GM06990 (cell line): ENCODE measurements at regions not wholly inside any gene's neighbourhood (a gene's known extent, or its start where the extent isn't known, plus 50 kb on each side); places are given as distances from the start of the nearest gene placed in this dataset.

Experiments used
- DNase-seq: peaks from one replicate; pipeline ENCODE4 v3.0.0-alpha.2; 2011; ENCODE audit not compliant: insufficient read length; ENCODE audit errors: extremely low read depth
- H3K27me3 ChIP-seq: replicated peaks from 2 replicates; pipeline ENCODE4 v1.6.0; 2011; ENCODE audit warnings: low read length; ENCODE audit not compliant: control insufficient read depth, insufficient read depth
- H3K36me3 ChIP-seq: 2 replicates; pipeline ENCODE4 v1.5.1; 2011; ENCODE audit warnings: low read length; ENCODE audit not compliant: control insufficient read depth, insufficient read depth
- H3K4me3 ChIP-seq: replicated peaks from 2 replicates; pipeline ENCODE4 v1.5.1; 2011; ENCODE audit warnings: low read depth, mild to moderate bottlenecking, control low read depth, low read length
- CTCF ChIP-seq: IDR thresholded peaks from 2 replicates; pipeline ENCODE4 v1.5.1; 2011; ENCODE audit warnings: low read length, control low read depth, mild to moderate bottlenecking, inconsistent platforms; ENCODE audit not compliant: insufficient read depth, poor library complexity, severe bottlenecking

GRCh38 chr1:17893891-17894631 is 138.9 kb downstream of the ACTL8 start:
- TF ChIP-seq CTCF: no peak
- Histone ChIP-seq H3K36me3 (no peaks in the 10 kb centered on the region), H3K4me3 (no peak overlapping the region), H3K27me3 (no peaks in the 10 kb centered on the region; the same call in 1 of the 2 replicates)
- DNase-seq: no peak

GRCh38 chr1:17895401-17895800 is 140.3 kb downstream of the ACTL8 start:
- no peaks in the 10 kb centered on the region for H3K36me3 ChIP-seq
- no peak for TF ChIP-seq CTCF
- no peak overlapping the region for H3K4me3 ChIP-seq
- no peak for DNase-seq
- no peaks in the 10 kb centered on the region; the same call in 1 of the 2 replicates for H3K27me3 ChIP-seq

GRCh38 chr1:17895986-17896385 is 140.9 kb downstream of the ACTL8 start:
- Histone ChIP-seq H3K27me3 (no peaks in the 10 kb centered on the region; the same call in 1 of the 2 replicates), H3K36me3 (no peaks in the 10 kb centered on the region), H3K4me3 (no peak overlapping the region)
- DNase-seq: no peak
- TF ChIP-seq CTCF: no peak

- Histone ChIP-seq H3K36me3 (no peaks in the 10 kb centered on the region), H3K27me3 (no peaks in the 10 kb centered on the region; the same call in 1 of the 2 replicates), H3K4me3 (no peak overlapping the region)
- DNase-seq: no peak
- TF ChIP-seq CTCF: no peak
Measured at GRCh38 chr1:17903386-17903785, 148.3 kb downstream of the ACTL8 start.

GRCh38 chr1:17904290-17904689 is 149.2 kb downstream of the ACTL8 start:
- Histone ChIP-seq H3K27me3 (no peaks in the 10 kb centered on the region; the same call in 1 of the 2 replicates), H3K4me3 (no peak overlapping the region), H3K36me3 (no peaks in the 10 kb centered on the region)
- TF ChIP-seq CTCF: no peak
- no peak for DNase-seq
